Cardiac fibroblast (primary cell): ENCODE measurements at regions not wholly inside any gene's neighbourhood (a gene's known extent, or its start where the extent isn't known, plus 50 kb on each side); places are given as distances from the start of the nearest gene placed in this dataset.
"Not testable (repeated sequence)": the region's sequence is repeated elsewhere in the genome, so short reads cannot be mapped to it uniquely, and the experiment has no call there.

Experiments
- DNase-seq, 2 donors: peaks; one replicate each; pipeline versions ENCODE4 v3.0.0 to v3.0.0-alpha.2; 2010; ENCODE audit warnings: low read depth in 2 of 2
- H3K4me3 ChIP-seq, 2 donors: replicated peaks in 1 of 2; 1 replicate in 1 of 2; 2 replicates in 1 of 2; pipeline ENCODE4 v1.5.1; 2011; ENCODE audit warnings: low read depth in 2 of 2, low read length in 2 of 2, mild to moderate bottlenecking in 2 of 2, moderate library complexity in 1 of 2
- CTCF ChIP-seq: IDR thresholded peaks from one replicate; pipeline ENCODE4 v1.5.1; 2011; ENCODE audit warnings: low read depth, mild to moderate bottlenecking, low read length, inconsistent platforms

GRCh38 chr21:10440639-10441038, 80.7 kb upstream of the TPTE start:
- H3K4me3 ChIP-seq, DNase-seq: not testable (repeated sequence)

- not testable (repeated sequence) for DNase-seq, H3K4me3 ChIP-seq
These were observed 79.4 kb upstream of the TPTE start for GRCh38 chr21:10442018-10442417.

- H3K4me3 ChIP-seq, DNase-seq: not testable (repeated sequence)
These were observed 75.7 kb upstream of the TPTE start for GRCh38 chr21:10445685-10446084.

- not testable (repeated sequence) for DNase-seq, H3K4me3 ChIP-seq
These were observed 71.9 kb upstream of the TPTE start for GRCh38 chr21:10449451-10449850.

GRCh38 chr21:10451274-10451673, 70.1 kb upstream of the TPTE start:
- H3K4me3 ChIP-seq, DNase-seq: not testable (repeated sequence)

- H3K4me3 ChIP-seq, DNase-seq: not testable (repeated sequence)
These were observed 63.6 kb upstream of the TPTE start for GRCh38 chr21:10457765-10458164.

- not testable (repeated sequence) for H3K4me3 ChIP-seq, DNase-seq
These were observed 60.4 kb upstream of the TPTE start for GRCh38 chr21:10460957-10461356.

- not testable (repeated sequence) for DNase-seq, H3K4me3 ChIP-seq
These were observed 59.9 kb upstream of the TPTE start for GRCh38 chr21:10461445-10461844.

- no peak for DNase-seq
- TF ChIP-seq CTCF, result no peak
- H3K4me3 ChIP-seq, result no peak overlapping the region
These were observed 58.2 kb upstream of the TPTE start for GRCh38 chr21:10463156-10463555.

- no peak for TF ChIP-seq CTCF
- DNase-seq, result no peak
- no peak overlapping the region for H3K4me3 ChIP-seq
These were observed 56.4 kb upstream of the TPTE start for GRCh38 chr21:10464975-10465374.

- not testable (repeated sequence) for DNase-seq, H3K4me3 ChIP-seq
These were observed 55.8 kb upstream of the TPTE start for GRCh38 chr21:10465524-10466110.

GRCh38 chr21:10466200-10466599, 55.2 kb upstream of the TPTE start:
- no peak overlapping the region for H3K4me3 ChIP-seq
- no peak for TF ChIP-seq CTCF
- no peak for DNase-seq
